Activated T-cell treated with anti-CD3 and anti-CD28 coated beads, Interleukin-2, amount 50 U/mL, for 1 hour (primary cell): ENCODE measurements at regions not wholly inside any gene's neighbourhood (a gene's known extent, or its start where the extent isn't known, plus 50 kb on each side); places are given as distances from the start of the nearest gene placed in this dataset.

Source experiments
- DNase-seq: peaks from one replicate; pipeline ENCODE4 v3.0.0-alpha.2; 2020

GRCh38 chr1:13926556-13926955 is 226.6 kb downstream of the PRDM2 start:
- no peak for DNase-seq

DNA sequence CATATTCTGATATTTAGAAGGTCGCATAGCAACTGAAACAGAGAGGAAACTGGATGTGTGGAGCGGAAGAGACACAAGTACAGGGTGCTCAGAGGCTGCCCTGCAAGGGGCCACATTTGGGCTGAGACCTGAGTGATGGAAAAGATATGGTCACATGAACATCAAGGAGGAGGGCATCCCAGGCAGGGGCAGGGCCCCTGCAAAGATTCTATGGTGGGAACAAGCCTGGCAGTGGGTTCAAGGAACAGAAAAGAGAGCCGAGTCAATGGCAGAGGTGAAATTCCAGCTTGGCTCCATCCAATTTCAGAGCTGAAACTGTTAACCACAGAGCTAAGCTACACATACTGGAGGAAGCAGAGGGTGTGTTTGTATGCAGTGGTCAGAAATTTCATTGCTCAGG is 227.7 kb downstream of the PRDM2 start:
- DNase-seq = no peak

DNA sequence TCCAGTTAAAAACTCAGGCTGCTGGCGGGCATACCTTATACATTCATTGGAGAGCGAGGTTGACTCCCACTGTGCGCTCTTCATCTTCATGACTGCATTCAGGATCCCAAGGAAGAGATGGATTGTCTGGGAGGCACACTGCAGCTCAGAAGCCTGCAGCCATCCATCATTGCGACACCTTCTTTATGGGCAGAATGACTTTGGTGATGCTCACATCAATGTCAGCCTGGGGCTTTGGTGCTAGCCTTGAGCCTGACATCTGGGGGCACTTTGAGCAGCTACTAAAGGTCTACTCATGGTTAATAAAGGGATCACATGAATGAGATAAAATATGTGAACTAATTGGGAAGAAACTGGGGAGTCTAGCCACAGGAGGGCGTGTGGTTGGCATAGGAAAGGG is 229.3 kb downstream of the PRDM2 start:
- no peak for DNase-seq

DNA sequence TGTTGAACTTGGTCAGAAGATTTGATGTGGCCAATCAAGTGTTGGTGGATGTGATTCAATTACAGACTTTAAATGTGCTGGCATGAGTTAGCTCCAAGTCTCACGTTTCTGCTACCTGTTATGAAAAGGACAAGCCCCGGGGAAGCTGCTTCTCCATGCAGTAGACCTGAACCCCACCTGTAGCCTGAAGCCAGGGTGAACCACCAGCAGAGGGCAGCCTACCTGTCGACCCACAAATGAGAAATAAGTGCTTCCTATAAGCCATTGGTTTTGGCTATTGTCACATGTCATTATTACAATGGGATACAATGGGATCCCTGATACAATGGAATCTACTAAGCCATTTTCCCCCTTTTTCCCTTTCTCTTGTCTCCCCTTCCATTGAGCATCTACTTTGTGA is 230.2 kb downstream of the PRDM2 start:
- DNase-seq = peak; percentile 22

GRCh38 chr1:13931226-13931625 is 231.2 kb downstream of the PRDM2 start:
- no peak for DNase-seq

DNA sequence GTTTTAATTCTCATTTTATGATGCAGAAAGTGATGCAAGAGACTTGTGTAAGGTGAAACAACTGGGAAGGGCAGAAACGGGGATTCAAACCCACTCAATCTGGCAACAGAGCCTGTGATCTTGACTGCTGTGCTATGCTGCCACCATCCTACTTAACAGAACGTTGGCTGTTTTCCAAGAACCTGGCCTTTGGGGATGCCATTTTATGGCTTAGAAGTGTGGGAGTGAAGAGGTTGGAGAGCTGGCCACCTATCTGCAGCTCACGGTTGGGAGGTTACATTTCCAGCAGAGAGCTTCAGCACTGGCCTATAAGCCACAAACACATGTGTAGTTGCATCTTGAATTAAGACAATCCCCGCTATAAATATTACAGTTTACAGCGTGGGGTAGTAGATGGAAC is 235.3 kb downstream of the PRDM2 start:
- no peak for DNase-seq

DNA sequence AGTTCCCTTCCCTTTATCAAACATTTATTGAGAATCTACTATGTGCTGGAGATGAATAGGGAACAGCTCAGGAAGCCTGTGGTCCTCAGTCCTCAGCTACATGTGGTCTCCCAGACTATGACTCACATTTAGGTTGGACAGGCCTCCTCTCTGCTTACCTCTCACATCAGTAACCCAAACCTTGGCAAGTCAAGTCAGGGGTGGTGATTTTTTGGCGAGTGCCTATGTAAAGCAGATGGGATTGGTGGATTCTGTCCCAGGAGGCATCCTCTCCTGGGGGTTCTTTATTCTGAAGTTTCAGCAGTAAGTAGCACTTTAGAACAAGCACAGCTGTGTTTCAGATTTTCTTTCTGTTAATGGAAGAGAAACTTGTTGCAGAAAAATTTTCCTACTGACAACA is 241.3 kb downstream of the PRDM2 start:
- no peak for DNase-seq

GRCh38 chr1:13943055-13943454 is 243.1 kb downstream of the PRDM2 start:
- DNase-seq = no peak

DNA sequence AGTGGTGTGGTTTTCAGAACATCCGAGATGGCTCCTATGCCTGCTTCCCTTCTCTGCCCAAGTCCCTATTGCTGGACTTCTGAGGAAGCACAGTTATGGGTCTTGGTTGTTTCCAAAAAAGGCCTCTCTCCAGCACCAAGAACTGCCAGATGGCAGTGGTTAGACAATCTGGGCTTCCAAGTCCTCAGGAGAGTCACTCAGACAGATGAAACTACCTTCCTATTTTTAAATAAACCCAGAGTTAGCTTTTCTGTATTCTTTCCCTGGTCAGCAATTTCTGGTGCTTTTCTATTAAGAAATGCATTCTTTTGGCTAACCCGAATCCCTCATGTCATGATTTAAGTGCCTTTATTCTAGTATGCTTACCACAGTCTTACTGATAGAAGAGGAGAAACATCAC is 245.9 kb downstream of the PRDM2 start:
- DNase-seq = no peak

DNA sequence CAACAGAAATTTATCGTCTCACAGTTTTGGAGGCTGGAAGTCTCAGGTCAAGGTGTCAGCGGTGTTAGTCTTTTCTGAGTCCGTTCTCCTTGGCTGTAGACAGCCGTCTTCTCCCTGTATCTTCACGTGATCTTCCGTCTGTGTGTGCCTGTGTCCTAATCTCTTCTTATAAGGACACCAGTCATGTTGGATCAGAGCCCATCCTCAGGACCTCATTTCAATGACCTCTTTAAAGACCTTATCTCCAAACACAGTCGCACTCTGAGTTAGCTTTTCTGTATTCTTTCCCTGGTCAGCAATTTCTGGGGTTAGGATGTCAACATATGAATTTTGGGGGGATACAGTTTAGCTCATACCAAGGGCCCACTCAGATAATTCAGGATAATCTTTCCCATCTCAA is 247.7 kb downstream of the PRDM2 start:
- no peak for DNase-seq

DNA sequence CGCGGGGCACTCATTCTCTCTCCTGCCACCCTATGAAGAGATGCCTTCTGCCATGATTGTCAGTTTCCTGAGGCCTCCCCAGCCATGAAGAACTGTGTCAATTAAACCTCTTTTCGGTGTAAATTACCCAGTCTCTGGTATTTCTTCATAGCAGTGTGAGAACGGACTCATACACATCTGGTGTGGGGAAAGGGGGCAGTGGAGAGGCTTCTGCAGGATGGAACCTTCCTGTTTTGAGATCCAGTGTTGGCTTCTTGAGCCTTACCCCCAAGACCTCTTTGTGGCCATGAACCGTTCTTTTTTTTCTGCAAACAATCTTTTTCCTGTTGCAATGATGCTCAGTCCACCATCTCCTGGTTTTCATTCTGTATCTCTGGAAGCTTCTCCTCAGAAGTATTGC is 248.4 kb downstream of the PRDM2 start:
- no peak for DNase-seq

- no peak for DNase-seq
Observed at GRCh38 chr1:13948888-13949391, 249.0 kb downstream of the PRDM2 start.

DNA sequence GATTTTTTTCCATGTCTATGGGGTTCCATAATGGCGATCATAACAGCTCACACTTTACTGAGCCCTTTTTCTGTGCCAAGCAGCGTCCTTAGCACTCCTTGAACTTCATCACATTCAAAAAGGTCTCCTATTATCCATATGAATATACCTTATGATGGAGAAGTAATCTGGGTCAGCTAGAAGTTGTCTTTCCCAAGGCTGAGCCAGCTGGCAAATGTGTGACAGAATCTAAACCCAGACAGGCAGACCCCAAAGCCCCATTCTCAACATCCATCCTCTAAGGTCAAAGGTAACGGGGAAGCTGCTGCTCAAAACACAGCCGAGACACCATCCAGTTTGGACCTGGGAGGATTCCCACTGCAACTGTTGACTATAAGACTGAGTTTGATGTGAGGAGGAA is 249.6 kb downstream of the PRDM2 start:
- DNase-seq = no peak

- DNase-seq = no peak
Observed at GRCh38 chr1:13950637-13951036, 250.6 kb downstream of the PRDM2 start.

DNA sequence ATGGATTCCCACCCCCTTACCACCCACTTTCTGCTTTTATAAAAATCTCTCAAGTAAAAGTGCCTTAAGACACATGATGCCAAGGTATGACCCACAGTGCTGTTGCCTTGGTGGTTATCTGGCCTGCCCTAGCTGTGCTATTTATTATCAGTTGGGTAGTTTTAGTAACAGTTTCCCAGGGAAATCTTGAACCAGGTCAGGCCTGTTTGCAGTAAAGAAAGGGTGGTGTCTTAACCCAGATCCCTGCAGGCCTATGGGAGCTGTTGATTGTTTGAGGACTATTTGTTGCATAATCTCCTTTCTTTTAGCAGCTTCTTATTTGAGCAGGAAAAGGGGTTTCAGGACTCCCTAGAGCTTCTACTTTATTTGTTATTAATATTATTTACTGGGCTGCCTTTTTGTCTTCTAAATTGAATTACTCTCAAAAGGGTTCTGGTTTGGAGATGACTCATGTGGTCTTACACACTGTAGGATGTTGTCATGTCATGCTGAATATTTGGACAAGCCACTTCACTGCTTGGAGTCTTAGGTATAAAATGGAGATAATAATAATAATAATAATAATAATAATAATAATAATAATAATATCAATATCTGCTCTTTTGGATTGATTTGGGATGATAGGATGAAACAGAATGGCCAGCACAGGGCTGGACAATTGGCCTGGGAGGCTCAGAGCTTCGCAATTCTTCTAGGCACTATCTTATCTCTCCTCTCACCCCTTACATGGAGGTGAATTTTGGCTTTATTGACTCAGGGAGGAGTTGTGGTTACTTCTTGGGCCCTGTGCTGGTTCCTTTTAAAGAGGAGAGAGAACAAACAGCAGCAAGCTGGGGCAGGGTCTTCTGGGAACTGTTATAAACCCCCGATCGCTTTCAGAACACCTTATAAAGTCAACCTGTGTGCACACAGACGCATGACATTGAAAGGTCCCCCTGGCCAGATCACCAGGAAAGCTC is 252.1 kb downstream of the PRDM2 start:
- no peak for DNase-seq

GRCh38 chr1:13952985-13953384 is 253.0 kb downstream of the PRDM2 start:
- no peak for DNase-seq

- no peak for DNase-seq
Observed at GRCh38 chr1:13956393-13956792, 256.4 kb downstream of the PRDM2 start.

DNA sequence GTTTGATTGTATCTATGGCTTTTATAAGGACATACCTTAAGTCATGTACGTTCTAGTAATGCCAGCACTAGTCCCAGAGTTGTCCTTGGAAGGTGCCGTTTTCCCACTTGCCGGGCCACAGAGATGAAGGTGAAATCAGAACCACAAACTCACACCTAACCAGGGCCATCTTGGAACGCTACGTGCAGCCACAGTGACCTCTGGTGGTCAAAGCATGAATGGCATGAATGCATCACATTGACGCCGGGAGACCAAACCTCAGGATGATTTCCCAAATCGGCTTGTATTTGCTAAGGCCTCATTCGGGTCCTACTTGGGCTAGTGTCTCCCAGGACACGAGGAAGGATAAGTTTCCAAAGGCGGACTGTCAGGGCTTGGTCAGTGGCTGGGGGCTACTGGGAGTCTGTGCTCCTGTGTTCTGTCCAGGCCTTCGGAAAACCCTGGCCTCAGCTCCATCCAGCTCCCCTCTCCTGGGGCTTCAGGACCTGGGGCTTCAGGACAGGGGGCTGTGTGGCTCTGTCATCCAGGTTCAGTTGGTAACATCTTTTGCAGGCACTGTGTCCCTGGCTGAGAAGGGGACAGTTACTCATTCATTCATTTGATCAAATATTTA is 260.5 kb downstream of the PRDM2 start:
- DNase-seq = peak; percentile 69

DNA sequence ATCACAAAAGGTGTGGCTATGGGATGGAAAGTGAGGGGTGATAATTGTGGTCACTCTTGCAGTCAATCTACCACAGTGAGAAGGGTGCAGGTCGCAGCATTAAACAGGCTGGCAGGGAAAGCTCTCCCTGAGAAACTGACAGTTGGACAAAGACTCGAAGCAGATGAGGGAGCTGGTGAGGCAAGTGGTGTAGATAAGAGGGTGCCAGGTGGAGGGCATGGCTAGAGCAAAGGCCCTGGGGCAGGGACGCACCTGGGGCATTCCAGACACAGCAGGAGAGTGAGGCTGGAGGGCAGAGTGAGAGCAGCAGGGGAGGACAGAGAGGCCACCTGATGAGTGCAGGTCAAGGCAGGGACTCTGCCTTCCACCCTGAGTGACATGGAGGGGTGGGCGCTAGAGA is 264.8 kb downstream of the PRDM2 start:
- no peak for DNase-seq

DNA sequence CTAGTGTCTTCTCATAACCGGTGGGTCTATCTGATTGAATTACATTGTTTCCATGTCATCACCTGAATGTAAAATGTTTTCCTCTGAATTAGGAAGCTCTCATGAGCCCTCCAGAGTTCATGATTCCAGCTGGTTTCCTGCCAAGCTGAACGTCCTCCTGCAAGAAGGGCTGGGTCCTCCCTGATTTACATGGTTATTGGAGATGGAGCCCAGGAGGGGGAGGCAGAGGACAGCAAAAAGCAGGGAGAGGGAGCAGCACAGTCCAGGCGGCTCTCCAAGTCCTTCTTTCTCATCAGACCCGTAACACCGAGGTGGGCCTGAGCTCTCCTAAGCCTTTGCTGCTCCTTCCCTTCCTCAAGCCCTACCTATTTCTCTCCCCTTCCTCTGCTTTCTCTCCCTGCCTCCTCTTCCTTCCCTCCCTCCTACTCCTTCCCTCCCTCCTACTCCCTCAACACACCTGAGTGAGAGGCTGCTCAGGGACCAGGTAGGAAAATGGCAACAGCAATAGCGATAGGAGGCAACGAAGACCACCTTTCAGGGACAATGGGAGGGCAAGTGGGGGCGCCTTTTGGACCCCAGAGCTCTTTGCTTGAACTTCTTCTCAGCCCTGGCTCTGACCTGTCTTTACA is 265.9 kb downstream of the PRDM2 start:
- no peak for DNase-seq

- no peak for DNase-seq
Observed at GRCh38 chr1:13967707-13968106, 267.7 kb downstream of the PRDM2 start.

DNA sequence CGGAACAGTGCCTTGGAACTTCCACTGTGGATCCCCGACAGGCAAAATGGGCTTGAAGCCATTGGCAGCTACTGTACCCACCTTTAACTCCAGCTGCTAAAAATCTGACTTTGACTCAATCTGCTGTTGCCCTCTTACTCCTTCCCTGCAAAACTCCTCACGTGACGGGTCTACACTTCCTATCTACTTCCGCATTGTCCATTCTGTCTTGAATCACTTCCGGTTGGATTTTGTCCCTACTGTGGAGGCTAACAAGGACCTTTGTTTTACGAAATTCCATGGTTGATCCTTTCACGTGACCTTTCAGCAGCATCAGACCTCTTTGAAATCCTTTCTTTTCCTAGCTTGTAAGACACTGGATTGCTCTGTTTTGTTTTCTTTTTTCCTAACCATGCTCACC is 268.4 kb downstream of the PRDM2 start:
- DNase-seq = no peak

GRCh38 chr1:13970631-13971247 is 270.8 kb downstream of the PRDM2 start:
- DNase-seq = no peak
